AG09309 (cell line): ENCODE measurements at regions not wholly inside any gene's neighbourhood (a gene's known extent, or its start where the extent isn't known, plus 50 kb on each side); places are given as distances from the start of the nearest gene placed in this dataset.
"Not testable (repeated sequence)": the region's sequence is repeated elsewhere in the genome, so short reads cannot be mapped to it uniquely, and the experiment has no call there.

ENCODE experiments used
- DNase-seq: peaks from one replicate; pipeline ENCODE4 v3.0.0-alpha.2; 2010; ENCODE audit warnings: low read depth
- H3K4me3 ChIP-seq: 2 replicates; pipeline ENCODE4 v1.5.1; 2011; ENCODE audit warnings: mild to moderate bottlenecking, low read depth, low read length, moderate library complexity; ENCODE audit not compliant: control insufficient read depth
- TF ChIP-seq, protein P1 (sequence below): IDR thresholded peaks from 2 replicates; pipeline ENCODE4 v1.5.1; 2011; ENCODE audit warnings: mild to moderate bottlenecking, low read depth, low read length, inconsistent platforms; ENCODE audit not compliant: insufficient read depth, control insufficient read depth; ENCODE audit errors: missing control alignments

DNA sequence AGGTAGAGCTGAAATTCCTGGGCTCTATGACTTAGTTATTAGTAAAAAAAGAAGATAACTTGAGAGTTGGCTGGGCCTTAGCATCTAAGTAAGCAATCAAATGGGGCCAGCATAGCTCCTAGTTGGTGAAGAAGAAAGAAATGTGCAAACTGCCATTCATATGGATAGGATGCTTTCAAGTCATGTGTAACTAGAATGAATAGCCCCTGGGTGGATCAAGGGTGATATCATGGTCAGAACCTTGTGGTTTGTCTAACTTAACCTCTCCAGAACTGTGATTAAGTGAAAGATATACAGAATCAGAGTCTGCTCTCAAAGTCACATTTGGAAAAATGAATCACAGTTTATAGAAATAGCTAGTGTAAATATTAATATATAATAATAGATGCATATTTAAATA, 198.7 kb upstream of the DTNA start:
- TF ChIP-seq, protein P1, sequence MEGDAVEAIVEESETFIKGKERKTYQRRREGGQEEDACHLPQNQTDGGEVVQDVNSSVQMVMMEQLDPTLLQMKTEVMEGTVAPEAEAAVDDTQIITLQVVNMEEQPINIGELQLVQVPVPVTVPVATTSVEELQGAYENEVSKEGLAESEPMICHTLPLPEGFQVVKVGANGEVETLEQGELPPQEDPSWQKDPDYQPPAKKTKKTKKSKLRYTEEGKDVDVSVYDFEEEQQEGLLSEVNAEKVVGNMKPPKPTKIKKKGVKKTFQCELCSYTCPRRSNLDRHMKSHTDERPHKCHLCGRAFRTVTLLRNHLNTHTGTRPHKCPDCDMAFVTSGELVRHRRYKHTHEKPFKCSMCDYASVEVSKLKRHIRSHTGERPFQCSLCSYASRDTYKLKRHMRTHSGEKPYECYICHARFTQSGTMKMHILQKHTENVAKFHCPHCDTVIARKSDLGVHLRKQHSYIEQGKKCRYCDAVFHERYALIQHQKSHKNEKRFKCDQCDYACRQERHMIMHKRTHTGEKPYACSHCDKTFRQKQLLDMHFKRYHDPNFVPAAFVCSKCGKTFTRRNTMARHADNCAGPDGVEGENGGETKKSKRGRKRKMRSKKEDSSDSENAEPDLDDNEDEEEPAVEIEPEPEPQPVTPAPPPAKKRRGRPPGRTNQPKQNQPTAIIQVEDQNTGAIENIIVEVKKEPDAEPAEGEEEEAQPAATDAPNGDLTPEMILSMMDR = no peak
- no peak overlapping the region for H3K4me3 ChIP-seq
- no peak for DNase-seq

DNA sequence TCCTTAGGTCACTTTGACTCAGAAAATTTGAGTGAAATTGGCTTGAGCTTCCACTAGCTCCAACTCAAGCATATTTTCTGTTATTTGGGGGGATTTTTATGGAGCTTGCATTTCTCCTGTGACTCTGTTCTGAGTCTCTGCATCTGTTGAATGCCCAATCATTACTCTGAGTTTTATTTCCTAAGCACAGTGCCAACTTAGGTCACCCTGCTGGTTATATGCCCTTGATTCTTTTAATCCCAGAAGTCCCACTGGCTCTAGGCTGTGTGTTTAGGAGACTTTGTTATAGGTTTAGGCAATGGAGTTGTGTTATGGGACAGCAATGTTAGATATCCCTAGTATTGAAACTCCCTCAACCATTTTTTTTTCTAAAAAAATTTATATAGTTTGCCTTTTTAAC, 198.2 kb upstream of the DTNA start:
- DNase-seq = no peak
- TF ChIP-seq, protein P1 = no peak
- no peak overlapping the region for H3K4me3 ChIP-seq

DNA sequence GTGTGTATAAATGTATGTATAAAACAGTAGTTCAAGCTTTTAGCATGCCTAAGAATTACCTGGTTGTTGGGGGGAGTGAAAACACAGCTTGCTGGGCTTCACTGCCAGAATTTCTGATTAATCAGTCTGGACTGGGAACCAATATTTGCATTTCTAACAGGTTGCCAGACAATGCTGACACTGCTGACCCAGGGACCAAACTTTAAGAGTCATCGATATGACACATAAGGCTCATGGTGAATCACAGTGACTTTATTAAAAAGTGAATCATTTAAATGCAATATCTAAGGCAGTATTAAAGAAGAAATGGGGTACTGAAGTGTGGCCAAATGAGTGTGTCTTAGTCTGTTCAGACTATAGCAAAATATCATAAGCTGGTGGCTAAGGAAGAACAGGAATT, 195.9 kb upstream of the DTNA start:
- TF ChIP-seq, protein P1 = no peak
- H3K4me3 ChIP-seq = no peak overlapping the region
- DNase-seq = no peak

DNA sequence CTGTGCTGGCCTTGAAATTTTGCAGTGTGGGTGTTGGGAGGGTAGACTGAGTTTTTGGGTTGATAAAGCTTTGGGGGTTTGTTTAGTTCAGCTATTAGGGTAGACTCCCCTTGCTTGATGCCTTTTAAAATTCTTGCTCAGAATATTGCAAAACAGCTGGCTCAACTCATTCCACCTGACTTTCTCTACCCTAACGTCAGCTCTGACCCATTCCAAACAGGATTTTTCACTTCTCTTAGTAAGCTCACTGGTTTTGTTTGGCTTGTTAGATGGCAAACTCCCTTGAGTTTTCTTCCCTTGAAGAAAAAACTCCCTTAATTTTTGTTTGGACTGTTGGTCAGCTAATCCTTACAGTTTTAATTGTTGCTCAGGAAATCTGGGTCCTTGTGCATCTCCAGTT, 195.1 kb upstream of the DTNA start:
- no peak for DNase-seq
- H3K4me3 ChIP-seq = no peak overlapping the region
- TF ChIP-seq, protein P1 = no peak

DNA sequence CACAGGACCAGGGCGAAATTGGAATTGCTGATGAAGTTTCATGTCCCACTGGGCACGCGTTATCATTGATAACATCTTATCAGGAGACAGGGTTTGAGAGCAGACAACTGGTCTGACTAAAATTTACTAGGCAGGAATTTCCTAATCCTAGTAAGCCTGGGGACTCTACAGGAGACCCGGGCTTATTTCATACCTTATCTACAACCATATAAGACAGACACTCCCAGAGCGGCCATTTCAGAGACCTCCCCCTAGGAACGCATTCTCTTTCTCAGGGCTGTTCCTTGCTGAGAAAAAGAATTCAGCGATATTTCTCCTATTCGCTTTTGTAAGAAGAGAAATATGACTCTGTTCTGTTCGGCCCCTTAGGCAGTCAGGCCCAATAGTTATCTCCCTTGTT, 193.7 kb upstream of the DTNA start:
- DNase-seq, H3K4me3 ChIP-seq: not testable (repeated sequence)

DNA sequence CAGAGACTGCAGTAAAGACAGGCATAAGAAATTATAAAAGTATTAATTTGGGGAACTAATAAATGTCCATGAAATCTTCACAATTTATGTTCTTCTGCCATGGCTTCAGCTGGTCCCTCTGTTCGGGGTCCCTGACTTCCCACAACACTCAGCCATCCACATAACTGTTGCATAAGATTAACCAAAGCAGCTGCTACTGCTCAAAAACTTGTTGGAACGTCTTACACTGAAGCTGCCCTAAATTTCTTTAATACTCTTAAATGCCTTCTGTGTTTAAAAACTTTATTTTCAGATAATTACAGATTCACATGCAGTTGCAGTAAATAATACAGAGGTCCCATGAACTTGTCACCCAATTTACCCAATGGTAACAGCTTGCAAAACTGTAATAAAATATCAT, 193.1 kb upstream of the DTNA start:
- DNase-seq, H3K4me3 ChIP-seq: not testable (repeated sequence)

DNA sequence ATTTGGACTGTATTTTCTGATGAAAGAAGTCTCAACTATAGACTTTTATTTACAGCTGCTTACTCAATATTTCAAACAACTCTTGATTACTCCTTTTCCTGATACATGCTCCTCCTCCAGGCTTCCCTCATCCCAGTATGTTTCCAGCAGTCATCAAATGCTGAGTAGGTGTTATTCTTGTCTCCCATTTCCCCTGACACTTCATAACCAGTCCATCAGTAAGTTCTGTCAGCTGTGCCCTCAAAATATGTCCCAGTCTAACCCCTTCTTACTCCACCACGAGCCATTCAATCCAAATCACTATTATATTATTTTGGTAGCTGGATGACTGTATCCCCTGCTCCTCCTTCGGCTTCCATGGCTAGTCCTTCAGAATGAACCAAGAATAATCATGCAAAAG, 189.1 kb upstream of the DTNA start:
- DNase-seq = no peak
- H3K4me3 ChIP-seq = no peak overlapping the region
- TF ChIP-seq, protein P1 = no peak

DNA sequence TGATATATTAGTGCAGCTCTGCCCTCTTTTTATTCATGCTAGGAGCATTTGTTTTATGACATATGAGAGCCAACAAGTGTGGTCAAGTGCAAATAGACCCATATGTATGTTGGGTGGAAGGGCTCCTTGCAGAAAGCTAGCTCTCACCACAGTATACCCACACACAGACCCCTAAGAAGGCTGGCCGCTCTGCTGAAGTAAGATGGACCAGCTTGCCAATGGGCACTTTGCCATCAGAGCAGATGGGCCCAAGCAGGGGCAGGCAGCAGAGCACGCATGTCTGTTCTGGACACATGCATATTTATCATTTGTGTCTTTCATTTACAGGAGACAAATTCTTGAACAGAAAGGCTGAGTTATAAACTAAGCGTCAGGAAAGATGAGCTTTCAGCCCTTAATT, 187.5 kb upstream of the DTNA start:
- TF ChIP-seq, protein P1 = no peak

More for the DNA sequence above, 187.5 kb upstream of the DTNA start:
- DNase-seq = no peak
- H3K4me3 ChIP-seq = no peak overlapping the region
